ENCODE measurements at regions not wholly inside any gene's neighbourhood (a gene's known extent, or its start where the extent isn't known, plus 50 kb on each side); places are given as distances from the start of the nearest gene placed in this dataset.

DNA sequence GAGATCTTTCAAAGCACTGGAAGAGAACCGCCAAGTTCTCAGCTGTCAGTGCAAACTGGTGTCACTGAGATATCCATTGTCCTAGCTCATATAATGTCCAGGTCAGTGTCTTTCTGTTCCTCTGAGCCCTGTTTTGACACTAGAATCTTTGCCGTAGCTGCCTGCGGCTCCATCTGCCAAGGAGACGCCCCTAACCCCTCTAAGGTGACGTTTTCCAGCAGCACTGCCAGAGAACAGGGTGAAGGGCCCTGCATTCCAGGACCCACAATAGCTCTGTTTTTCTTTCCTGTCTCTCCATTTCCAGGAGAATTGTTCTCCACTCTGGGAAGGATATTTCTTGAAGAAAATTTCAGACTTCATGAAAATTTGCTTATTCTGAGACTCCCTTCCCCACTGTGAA, 181.7 kb upstream of the SLC39A10 start:
- TF ChIP-seq, protein P1, sequence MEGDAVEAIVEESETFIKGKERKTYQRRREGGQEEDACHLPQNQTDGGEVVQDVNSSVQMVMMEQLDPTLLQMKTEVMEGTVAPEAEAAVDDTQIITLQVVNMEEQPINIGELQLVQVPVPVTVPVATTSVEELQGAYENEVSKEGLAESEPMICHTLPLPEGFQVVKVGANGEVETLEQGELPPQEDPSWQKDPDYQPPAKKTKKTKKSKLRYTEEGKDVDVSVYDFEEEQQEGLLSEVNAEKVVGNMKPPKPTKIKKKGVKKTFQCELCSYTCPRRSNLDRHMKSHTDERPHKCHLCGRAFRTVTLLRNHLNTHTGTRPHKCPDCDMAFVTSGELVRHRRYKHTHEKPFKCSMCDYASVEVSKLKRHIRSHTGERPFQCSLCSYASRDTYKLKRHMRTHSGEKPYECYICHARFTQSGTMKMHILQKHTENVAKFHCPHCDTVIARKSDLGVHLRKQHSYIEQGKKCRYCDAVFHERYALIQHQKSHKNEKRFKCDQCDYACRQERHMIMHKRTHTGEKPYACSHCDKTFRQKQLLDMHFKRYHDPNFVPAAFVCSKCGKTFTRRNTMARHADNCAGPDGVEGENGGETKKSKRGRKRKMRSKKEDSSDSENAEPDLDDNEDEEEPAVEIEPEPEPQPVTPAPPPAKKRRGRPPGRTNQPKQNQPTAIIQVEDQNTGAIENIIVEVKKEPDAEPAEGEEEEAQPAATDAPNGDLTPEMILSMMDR (IDR thresholded peaks at IDR 0.05), result no peak
- TF ChIP-seq POLR2AphosphoS5 (IDR thresholded peaks at IDR 0.05) (no peak), POLR2A (IDR thresholded peaks at IDR 0.05) (no peak), EP300 (IDR thresholded peaks at IDR 0.05) (no peak)

Data from stomach (tissue), 4 donors.